H9 (cell line): ENCODE measurements at regions not wholly inside any gene's neighbourhood (a gene's known extent, or its start where the extent isn't known, plus 50 kb on each side); places are given as distances from the start of the nearest gene placed in this dataset.

ENCODE experiments used
- DNase-seq: peaks from one replicate; pipeline ENCODE4 v3.0.0-alpha.2; 2017
- H2AFZ ChIP-seq: one replicate; pipeline ENCODE4 v1.6.1; 2013; ENCODE audit warnings: mild to moderate bottlenecking, low read length, control low read depth, moderate library complexity
- H2AK5ac ChIP-seq: 2 replicates; pipeline ENCODE4 v1.6.1; 2013; ENCODE audit warnings: low read length, control low read depth, mixed read lengths; ENCODE audit not compliant: insufficient read length
- H2BK120ac ChIP-seq: one replicate; pipeline ENCODE4 v1.6.1; 2013; ENCODE audit warnings: low read depth, mild to moderate bottlenecking, low read length, control low read depth, inconsistent platforms; ENCODE audit not compliant: poor library complexity, severe bottlenecking
- H2BK12ac ChIP-seq: 2 replicates; pipeline ENCODE4 v1.6.1; 2013; ENCODE audit warnings: low read length, control low read depth, mixed read lengths, low read depth; ENCODE audit not compliant: insufficient read length
- H2BK15ac ChIP-seq: 2 replicates; pipeline ENCODE4 v1.6.1; 2013; ENCODE audit warnings: low read depth, low read length, control low read depth
- H2BK20ac ChIP-seq: one replicate; pipeline ENCODE4 v1.6.1; 2013; ENCODE audit warnings: low read depth, mild to moderate bottlenecking, low read length, control low read depth, inconsistent platforms; ENCODE audit not compliant: poor library complexity, severe bottlenecking
- H2BK5ac ChIP-seq: 2 replicates; pipeline ENCODE4 v1.6.1; 2013; ENCODE audit warnings: low read length, control low read depth, mixed read lengths; ENCODE audit not compliant: insufficient read length
- H3K14ac ChIP-seq: 2 replicates; pipeline ENCODE4 v1.6.1; 2013; ENCODE audit warnings: low read length, control low read depth; ENCODE audit not compliant: insufficient read depth
- H3K18ac ChIP-seq: 2 replicates; pipeline ENCODE4 v1.6.1; 2013; ENCODE audit warnings: low read depth, mild to moderate bottlenecking, mixed read lengths, low read length, control low read depth; ENCODE audit not compliant: insufficient read length
- H3K23ac ChIP-seq: 2 replicates; pipeline ENCODE4 v1.6.1; 2013; ENCODE audit warnings: low read length, control low read depth, mixed read lengths, low read depth; ENCODE audit not compliant: insufficient read length
- H3K23me2 ChIP-seq: 2 replicates; pipeline ENCODE4 v1.6.1; 2013; ENCODE audit warnings: low read depth, mild to moderate bottlenecking, mixed read lengths, low read length, control low read depth; ENCODE audit not compliant: insufficient read length, poor library complexity, severe bottlenecking
- H3K27ac ChIP-seq: 2 replicates; pipeline ENCODE4 v1.5.1; 2013; ENCODE audit warnings: low read length, control low read depth, mixed read lengths, low read depth; ENCODE audit not compliant: insufficient read length
- H3K27me3 ChIP-seq: 2 replicates; pipeline ENCODE4 v1.6.1; 2013; ENCODE audit warnings: low read length, control low read depth, inconsistent platforms; ENCODE audit not compliant: insufficient read depth
- H3K4ac ChIP-seq: 2 replicates; pipeline ENCODE4 v1.6.1; 2013; ENCODE audit warnings: low read depth, mild to moderate bottlenecking, control low read depth, inconsistent platforms, low read length, moderate library complexity
- H3K4me1 ChIP-seq: 2 replicates; pipeline ENCODE4 v1.6.1; 2013; ENCODE audit warnings: low read length, control low read depth, inconsistent platforms; ENCODE audit not compliant: insufficient read depth
- H3K4me2 ChIP-seq: 2 replicates; pipeline ENCODE4 v1.6.1; 2013; ENCODE audit warnings: low read length, control low read depth, mixed read lengths; ENCODE audit not compliant: insufficient read length, insufficient read depth
- H3K56ac ChIP-seq: 2 replicates; pipeline ENCODE4 v1.6.1; 2013; ENCODE audit warnings: low read depth, mild to moderate bottlenecking, mixed read lengths, low read length, control low read depth; ENCODE audit not compliant: insufficient read length
- H3K79me1 ChIP-seq: 2 replicates; pipeline ENCODE4 v1.6.1; 2013; ENCODE audit warnings: low read depth, mild to moderate bottlenecking, moderate library complexity, low read length, control low read depth, inconsistent platforms; ENCODE audit not compliant: insufficient read depth, poor library complexity, severe bottlenecking
- H3K79me2 ChIP-seq: 2 replicates; pipeline ENCODE4 v1.6.1; 2013; ENCODE audit warnings: low read length, control low read depth, inconsistent platforms; ENCODE audit not compliant: insufficient read depth
- H3K9ac ChIP-seq: 2 replicates; pipeline ENCODE4 v1.6.1; 2013; ENCODE audit warnings: low read length, control low read depth, mixed read lengths; ENCODE audit not compliant: insufficient read length; ENCODE audit errors: extremely low read depth
- H3K9me3 ChIP-seq: one replicate; pipeline ENCODE4 v1.6.1; 2013; ENCODE audit warnings: low read depth, low read length, inconsistent platforms; ENCODE audit not compliant: control insufficient read depth
- H3T11ph ChIP-seq: one replicate; pipeline ENCODE4 v1.6.1; 2013; ENCODE audit warnings: mild to moderate bottlenecking, low read length, control low read depth, inconsistent platforms
- H4K20me1 ChIP-seq: one replicate; pipeline ENCODE4 v1.6.1; 2013; ENCODE audit not compliant: control insufficient read depth, insufficient read length, insufficient read depth
- H4K5ac ChIP-seq: 2 replicates; pipeline ENCODE4 v1.6.1; 2013; ENCODE audit warnings: low read depth, mild to moderate bottlenecking, mixed read lengths, low read length, control low read depth; ENCODE audit not compliant: insufficient read length
- H4K8ac ChIP-seq: replicated peaks from 2 replicates; pipeline ENCODE4 v1.6.1; 2013; ENCODE audit warnings: low read length, control low read depth, mixed read lengths, low read depth; ENCODE audit not compliant: insufficient read length
- H4K91ac ChIP-seq: 2 replicates; pipeline ENCODE4 v1.6.1; 2013; ENCODE audit warnings: low read depth, mild to moderate bottlenecking, moderate library complexity, mixed read lengths, low read length, control low read depth; ENCODE audit not compliant: insufficient read length
- H3K27ac Mint-ChIP-seq, 3 experiments: 2 replicates in 2 of 3; 3 replicates in 1 of 3; pipeline ENCODE4 v1.8.0; 2020 to 2021; ENCODE audit warnings: mixed read lengths in 3 of 3, mild to moderate bottlenecking in 1 of 3, moderate library complexity in 1 of 3
- H3K27me3 Mint-ChIP-seq: 2 replicates; pipeline ENCODE4 v1.8.0; 2021; ENCODE audit warnings: low read depth, mild to moderate bottlenecking, moderate library complexity, mixed read lengths
- H3K36me3 Mint-ChIP-seq, 3 experiments: 2 replicates in 2 of 3; 3 replicates in 1 of 3; pipeline ENCODE4 v1.8.0; 2020 to 2021; ENCODE audit warnings: low read depth in 3 of 3, mixed read lengths in 3 of 3; ENCODE audit not compliant: insufficient read depth in 1 of 3
- H3K4me1 Mint-ChIP-seq, 2 experiments: 2 replicates each; pipeline ENCODE4 v1.8.0; 2020; ENCODE audit warnings: mixed read lengths in 2 of 2
- H3K4me3 Mint-ChIP-seq, 2 experiments: 2 replicates in 1 of 2; 3 replicates in 1 of 2; pipeline ENCODE4 v1.8.0; 2020 to 2021; ENCODE audit warnings: mild to moderate bottlenecking in 2 of 2, mixed read lengths in 2 of 2, moderate library complexity in 1 of 2
- H3K9me3 Mint-ChIP-seq, 2 experiments: 2 replicates in 1 of 2; 3 replicates in 1 of 2; pipeline ENCODE4 v1.8.0; 2020; ENCODE audit warnings: mild to moderate bottlenecking in 2 of 2, mixed read lengths in 2 of 2, moderate library complexity in 1 of 2
- WGBS: extraction: QIAGEN DNeasy Blood & Tissue Kit; methylation state at CpG from one replicate; pipeline ENCODE4 v1.1.7; 2013; ENCODE audit warnings: missing lambda C conversion rate, low lambda C conversion rate, mixed read lengths; ENCODE audit not compliant: insufficient read length; ENCODE audit errors: extremely low coverage; 5-methylcytosine and 5-hydroxymethylcytosine counted together
- TF ChIP-seq, protein P1 (sequence below): fragments of 200-600 bp; sonication (generic); conservative IDR thresholded peaks from 3 replicates; pipeline ENCODE4 v1.8.0; 2021; ENCODE audit warnings: antibody characterized with exemption, mild to moderate bottlenecking

DNA sequence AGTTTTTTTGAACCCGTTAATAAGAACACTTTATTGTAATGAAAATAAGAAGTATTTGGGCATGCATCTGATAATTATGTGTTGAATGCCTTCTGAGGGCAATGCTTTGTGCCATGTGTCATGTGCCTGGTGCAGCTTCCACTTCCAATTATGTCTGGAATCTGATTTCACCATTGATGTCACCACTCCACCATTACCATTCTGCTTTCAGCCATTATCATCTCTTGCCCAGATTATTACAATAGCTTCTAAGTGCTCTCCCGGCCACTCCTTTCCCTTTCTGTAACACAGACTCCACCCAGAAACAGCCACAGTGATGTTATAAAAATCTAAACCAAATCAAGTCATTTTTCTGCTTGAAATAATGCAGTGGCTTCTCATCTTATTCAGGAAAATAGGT, 171.7 kb downstream of the C9orf152 start:
- no CpG with 5 or more reads among the region's 2 CpGs for WGBS
- Histone ChIP-seq H2BK15ac (no peak overlapping the region), H2BK20ac (no peak overlapping the region), H3K79me1 (no peaks in the 10 kb centered on the region), H4K91ac (no peak overlapping the region), H2BK120ac (no peak overlapping the region), H2BK5ac (no peak overlapping the region), H3K27me3 (no peaks in the 10 kb centered on the region), H3K27ac (no peak overlapping the region), H3K23ac (no peak overlapping the region), H3K4me2 (no peak overlapping the region), H3T11ph (no peak overlapping the region), H4K5ac (no peak overlapping the region), H3K18ac (no peak overlapping the region), H4K8ac (no peak overlapping the region), H2AK5ac (no peak overlapping the region), H3K14ac (no peak overlapping the region), H2BK12ac (no peak overlapping the region), H3K23me2 (no peaks in the 10 kb centered on the region), H3K4ac (no peak overlapping the region), H2AFZ (no peak overlapping the region), H3K4me1 (no peaks in the 10 kb centered on the region), H3K79me2 (no peaks in the 10 kb centered on the region), H3K56ac (no peak overlapping the region), H3K9ac (no peak overlapping the region), H3K9me3 (no peaks in the 10 kb centered on the region), H4K20me1 (no peaks in the 10 kb centered on the region)
- H3K27me3 Mint-ChIP-seq = peaks cover 3% of the 10 kb centered on the region
- H3K4me1 Mint-ChIP-seq = peaks cover 2% of the 10 kb centered on the region in 2 experiments; a peak in 2 of 4 replicates
- no peaks in the 10 kb centered on the region for H3K9me3 Mint-ChIP-seq
- TF ChIP-seq, protein P1, sequence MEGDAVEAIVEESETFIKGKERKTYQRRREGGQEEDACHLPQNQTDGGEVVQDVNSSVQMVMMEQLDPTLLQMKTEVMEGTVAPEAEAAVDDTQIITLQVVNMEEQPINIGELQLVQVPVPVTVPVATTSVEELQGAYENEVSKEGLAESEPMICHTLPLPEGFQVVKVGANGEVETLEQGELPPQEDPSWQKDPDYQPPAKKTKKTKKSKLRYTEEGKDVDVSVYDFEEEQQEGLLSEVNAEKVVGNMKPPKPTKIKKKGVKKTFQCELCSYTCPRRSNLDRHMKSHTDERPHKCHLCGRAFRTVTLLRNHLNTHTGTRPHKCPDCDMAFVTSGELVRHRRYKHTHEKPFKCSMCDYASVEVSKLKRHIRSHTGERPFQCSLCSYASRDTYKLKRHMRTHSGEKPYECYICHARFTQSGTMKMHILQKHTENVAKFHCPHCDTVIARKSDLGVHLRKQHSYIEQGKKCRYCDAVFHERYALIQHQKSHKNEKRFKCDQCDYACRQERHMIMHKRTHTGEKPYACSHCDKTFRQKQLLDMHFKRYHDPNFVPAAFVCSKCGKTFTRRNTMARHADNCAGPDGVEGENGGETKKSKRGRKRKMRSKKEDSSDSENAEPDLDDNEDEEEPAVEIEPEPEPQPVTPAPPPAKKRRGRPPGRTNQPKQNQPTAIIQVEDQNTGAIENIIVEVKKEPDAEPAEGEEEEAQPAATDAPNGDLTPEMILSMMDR = no peak
- no peak overlapping the region for H3K4me3 Mint-ChIP-seq
- no peak for DNase-seq
- no peaks in the 10 kb centered on the region for H3K36me3 Mint-ChIP-seq
- H3K27ac Mint-ChIP-seq = no peak overlapping the region; a peak in 1 of 7 replicates
